ENCODE measurements at regions not wholly inside any gene's neighbourhood (a gene's known extent, or its start where the extent isn't known, plus 50 kb on each side); places are given as distances from the start of the nearest gene placed in this dataset.

GRCh38 chr5:12177851-12178250, 273.6 kb upstream of the CTNND2 start (continued):
- TF ChIP-seq E2F5 (CRISPR knock-in tag; IDR thresholded peaks at IDR 0.05) (no peak), CREB1 (CRISPR knock-in tag; IDR thresholded peaks at IDR 0.05) (no peak), SP1 (CRISPR knock-in tag; conservative IDR thresholded peaks at IDR 0.05) (no peak), ATF6 (CRISPR knock-in tag; IDR thresholded peaks at IDR 0.05) (no peak), USF1 (CRISPR knock-in tag; IDR thresholded peaks at IDR 0.05) (no peak), CBFB (CRISPR knock-in tag; IDR thresholded peaks at IDR 0.05; ENCODE audit: low read depth) (no peak), ERG (CRISPR knock-in tag; IDR thresholded peaks at IDR 0.05) (no peak), FOXJ3 (CRISPR knock-in tag; IDR thresholded peaks at IDR 0.05; ENCODE audit: borderline replicate concordance) (no peak), ZNF232 (CRISPR knock-in tag; IDR thresholded peaks at IDR 0.05) (no peak)

- Mint-ChIP-seq H3K4me1 (peaks cover 46% of the 10 kb centered on the region), H3K9me3 (peaks cover 8% of the 10 kb centered on the region), H3K36me3 (no peaks in the 10 kb centered on the region), H3K27me3 (ENCODE audit: low read depth) (no peaks in the 10 kb centered on the region), H3K27ac (no peak overlapping the region), H3K4me3 (no peak overlapping the region)
- no peak for ATAC-seq
- no peak for TF ChIP-seq IRF1 (CRISPR knock-in tag; IDR thresholded peaks at IDR 0.05)
- TF ChIP-seq ATF3 (CRISPR knock-in tag; conservative IDR thresholded peaks at IDR 0.05), result no peak
- TF ChIP-seq MYBL2 (CRISPR knock-in tag; IDR thresholded peaks at IDR 0.05), result no peak
- no peak for DNase-seq (ENCODE audit: low spot score)
- POLR2A ChIA-PET, result interaction anchor here (0.6 kb wide), 1 partner anchor 80 kb away, joined by 7 read pairs; no protein-coding TSS in a partner anchor
- CTCF ChIA-PET, result no interaction called here
Measured at GRCh38 chr5:12177225-12177624, 273.0 kb upstream of the CTNND2 start.

GRCh38 chr5:12175914-12176585, 271.8 kb upstream of the CTNND2 start:
- H3K4me1 Mint-ChIP-seq, result peaks cover 48% of the 10 kb centered on the region

More at GRCh38 chr5:12175914-12176585, 271.8 kb upstream of the CTNND2 start:
- TF ChIP-seq ZNF423 (CRISPR knock-in tag; IDR thresholded peaks at IDR 0.05) (no peak), CREB1 (CRISPR knock-in tag; IDR thresholded peaks at IDR 0.05) (no peak), SP1 (CRISPR knock-in tag; conservative IDR thresholded peaks at IDR 0.05) (no peak), JUN (CRISPR knock-in tag; IDR thresholded peaks at IDR 0.05) (no peak), MXD4 (CRISPR knock-in tag; IDR thresholded peaks at IDR 0.05; ENCODE audit: borderline replicate concordance) (no peak), ZNF317 (CRISPR knock-in tag; IDR thresholded peaks at IDR 0.05; ENCODE audit: borderline replicate concordance, low read depth) (no peak), TEAD4 (CRISPR knock-in tag; IDR thresholded peaks at IDR 0.05) (no peak), ZBTB43 (CRISPR knock-in tag; IDR thresholded peaks at IDR 0.05) (no peak), TEAD1 (CRISPR knock-in tag; IDR thresholded peaks at IDR 0.05) (no peak)
- DNase-seq (ENCODE audit: low spot score) (no peak), ATAC-seq (peak; percentile 80)
- no peaks in the 10 kb centered on the region for H3K27me3 Mint-ChIP-seq (ENCODE audit: low read depth)
- ChIA-PET CTCF (no interaction called here), POLR2A (no interaction called here)
- H3K9me3 Mint-ChIP-seq, result peaks cover 8% of the 10 kb centered on the region
- H3K27ac Mint-ChIP-seq, result no peak overlapping the region
- no peaks in the 10 kb centered on the region for H3K36me3 Mint-ChIP-seq
- H3K4me3 Mint-ChIP-seq, result no peak overlapping the region

Data from WTC11 (cell line).